Natural killer cell (primary cell): ENCODE measurements at regions not wholly inside any gene's neighbourhood (a gene's known extent, or its start where the extent isn't known, plus 50 kb on each side); places are given as distances from the start of the nearest gene placed in this dataset.

Experiments
- ATAC-seq, 3 donors: fragments of 150-1000 bp in 2 of 3; fragments of 200-7000 bp in 1 of 3; cut with Tn5 transposase; 1 replicate in 1 of 3; 2 replicates in 2 of 3; pipeline ENCODE4 v1.10.0; 2021; ENCODE audit warnings: mild to moderate bottlenecking in 2 of 3, moderate library complexity in 2 of 3
- DNase-seq, 2 donors: peaks; one replicate each; pipeline versions ENCODE4 v3.0.0 to v3.0.0-alpha.2; 2013 to 2021; ENCODE audit warnings: mixed read lengths in 1 of 2
- H3K27ac ChIP-seq: one replicate; pipeline ENCODE4 v1.5.1; 2013; ENCODE audit warnings: mild to moderate bottlenecking, low read length
- H3K27me3 ChIP-seq: one replicate; pipeline ENCODE4 v1.6.1; 2013; ENCODE audit warnings: low read length; ENCODE audit not compliant: control insufficient read depth, insufficient read depth
- H3K36me3 ChIP-seq: one replicate; pipeline ENCODE4 v1.6.1; 2013; ENCODE audit warnings: low read length; ENCODE audit not compliant: control insufficient read depth, insufficient read depth
- H3K4me1 ChIP-seq: one replicate; pipeline ENCODE4 v1.6.1; 2013; ENCODE audit warnings: low read length; ENCODE audit not compliant: control insufficient read depth, insufficient read depth
- H3K4me3 ChIP-seq: one replicate; pipeline ENCODE4 v1.5.1; 2013; ENCODE audit warnings: low read length
- H3K9me3 ChIP-seq: one replicate; pipeline ENCODE4 v1.6.1; 2013; ENCODE audit warnings: low read length; ENCODE audit not compliant: control insufficient read depth, insufficient read depth
- H3K27ac Mint-ChIP-seq, 2 donors: one replicate each; pipeline ENCODE4 v1.8.0; 2022; ENCODE audit warnings: mild to moderate bottlenecking in 2 of 2, mixed read lengths in 2 of 2, moderate library complexity in 1 of 2
- H3K27me3 Mint-ChIP-seq, 2 donors: one replicate each; pipeline ENCODE4 v1.8.0; 2022; ENCODE audit warnings: low read depth in 2 of 2, mixed read lengths in 2 of 2
- H3K36me3 Mint-ChIP-seq: one replicate; pipeline ENCODE4 v1.8.0; 2022; ENCODE audit warnings: mixed read lengths
- H3K4me1 Mint-ChIP-seq, 2 donors: one replicate each; pipeline ENCODE4 v1.8.0; 2022; ENCODE audit warnings: mixed read lengths in 2 of 2
- H3K4me3 Mint-ChIP-seq: one replicate; pipeline ENCODE4 v1.8.0; 2022; ENCODE audit warnings: mild to moderate bottlenecking, moderate library complexity, mixed read lengths
- H3K9me3 Mint-ChIP-seq, 2 donors: one replicate each; pipeline ENCODE4 v1.8.0; 2022; ENCODE audit warnings: mixed read lengths in 2 of 2
- WGBS: methylation state at CpG from one replicate; pipeline ENCODE4 v1.1.7; 2013; ENCODE audit warnings: missing lambda C conversion rate; ENCODE audit not compliant: insufficient coverage; 5-methylcytosine and 5-hydroxymethylcytosine counted together
- intact Hi-C: fragments of 100-400 bp; cut with micrococcal nuclease; formaldehyde crosslinking; loops from one replicate; pipeline ENCODE4 v1.14.2; 2022
- TF ChIP-seq, protein P1 (sequence below): fragments of 200-600 bp; IDR thresholded peaks from one replicate; pipeline ENCODE4 v1.8.0; 2022; ENCODE audit warnings: antibody characterized with exemption

DNA sequence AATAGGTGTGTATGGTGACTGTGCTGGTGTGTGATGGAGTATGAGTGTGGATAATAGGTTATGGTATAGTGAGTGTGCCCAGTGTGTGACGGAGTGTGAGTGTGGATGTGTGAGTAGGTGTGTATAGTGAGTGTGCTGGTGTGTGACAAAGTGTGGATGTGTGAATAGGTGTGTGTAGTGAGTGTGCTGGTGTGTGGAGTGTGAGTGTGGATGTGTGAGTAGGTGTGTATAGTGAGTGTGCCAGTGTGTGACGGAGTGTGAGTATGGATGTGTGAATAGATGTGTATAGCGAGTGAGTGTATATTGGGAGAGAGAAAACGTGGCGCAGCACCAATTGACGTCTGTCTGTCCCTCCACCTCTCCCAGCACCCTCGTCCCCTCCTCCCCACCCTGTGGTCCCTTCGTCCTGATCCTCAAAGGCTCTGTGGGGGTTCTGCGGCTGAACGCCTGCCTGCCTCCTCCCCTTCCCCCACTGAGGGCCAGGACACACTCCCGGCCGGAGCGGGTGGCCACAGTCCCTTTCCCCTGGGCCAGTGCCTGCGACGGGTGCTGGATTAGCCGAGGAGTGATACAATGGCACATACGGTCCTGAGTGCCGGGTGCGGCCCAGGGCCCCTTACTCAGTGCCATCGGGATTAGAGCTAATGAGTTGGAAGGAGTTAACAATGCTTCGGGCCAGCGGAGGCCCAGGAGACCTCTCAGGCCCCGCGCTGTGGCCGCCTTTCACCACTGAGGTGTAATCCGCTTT lies 160.0 kb downstream of the MRM1 start:
- H3K9me3 ChIP-seq: no peaks in the 10 kb centered on the region
- H3K27ac ChIP-seq: no peak overlapping the region
- TF ChIP-seq, protein P1, sequence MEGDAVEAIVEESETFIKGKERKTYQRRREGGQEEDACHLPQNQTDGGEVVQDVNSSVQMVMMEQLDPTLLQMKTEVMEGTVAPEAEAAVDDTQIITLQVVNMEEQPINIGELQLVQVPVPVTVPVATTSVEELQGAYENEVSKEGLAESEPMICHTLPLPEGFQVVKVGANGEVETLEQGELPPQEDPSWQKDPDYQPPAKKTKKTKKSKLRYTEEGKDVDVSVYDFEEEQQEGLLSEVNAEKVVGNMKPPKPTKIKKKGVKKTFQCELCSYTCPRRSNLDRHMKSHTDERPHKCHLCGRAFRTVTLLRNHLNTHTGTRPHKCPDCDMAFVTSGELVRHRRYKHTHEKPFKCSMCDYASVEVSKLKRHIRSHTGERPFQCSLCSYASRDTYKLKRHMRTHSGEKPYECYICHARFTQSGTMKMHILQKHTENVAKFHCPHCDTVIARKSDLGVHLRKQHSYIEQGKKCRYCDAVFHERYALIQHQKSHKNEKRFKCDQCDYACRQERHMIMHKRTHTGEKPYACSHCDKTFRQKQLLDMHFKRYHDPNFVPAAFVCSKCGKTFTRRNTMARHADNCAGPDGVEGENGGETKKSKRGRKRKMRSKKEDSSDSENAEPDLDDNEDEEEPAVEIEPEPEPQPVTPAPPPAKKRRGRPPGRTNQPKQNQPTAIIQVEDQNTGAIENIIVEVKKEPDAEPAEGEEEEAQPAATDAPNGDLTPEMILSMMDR: no peak
- Mint-ChIP-seq H3K27me3 (peaks cover 0 to 3% of the 10 kb centered on the region in 2 donors), H3K4me1 (peaks cover 0 to 5% of the 10 kb centered on the region in 2 donors), H3K36me3 (no peaks in the 10 kb centered on the region), H3K4me3 (no peak overlapping the region), H3K9me3 (no peaks in the 10 kb centered on the region), H3K27ac (no peak overlapping the region)
- intact Hi-C loops: no loop called here
- peak in 1 of 3 donors; percentile 47 for ATAC-seq
- no peak overlapping the region for H3K4me3 ChIP-seq
- DNase-seq: no peak
- H3K27me3 ChIP-seq: no peaks in the 10 kb centered on the region
- WGBS: 92% methylated on average over 24 of the region's 26 CpGs
- no peaks in the 10 kb centered on the region for H3K36me3 ChIP-seq
- H3K4me1 ChIP-seq: peaks cover 5% of the 10 kb centered on the region

DNA sequence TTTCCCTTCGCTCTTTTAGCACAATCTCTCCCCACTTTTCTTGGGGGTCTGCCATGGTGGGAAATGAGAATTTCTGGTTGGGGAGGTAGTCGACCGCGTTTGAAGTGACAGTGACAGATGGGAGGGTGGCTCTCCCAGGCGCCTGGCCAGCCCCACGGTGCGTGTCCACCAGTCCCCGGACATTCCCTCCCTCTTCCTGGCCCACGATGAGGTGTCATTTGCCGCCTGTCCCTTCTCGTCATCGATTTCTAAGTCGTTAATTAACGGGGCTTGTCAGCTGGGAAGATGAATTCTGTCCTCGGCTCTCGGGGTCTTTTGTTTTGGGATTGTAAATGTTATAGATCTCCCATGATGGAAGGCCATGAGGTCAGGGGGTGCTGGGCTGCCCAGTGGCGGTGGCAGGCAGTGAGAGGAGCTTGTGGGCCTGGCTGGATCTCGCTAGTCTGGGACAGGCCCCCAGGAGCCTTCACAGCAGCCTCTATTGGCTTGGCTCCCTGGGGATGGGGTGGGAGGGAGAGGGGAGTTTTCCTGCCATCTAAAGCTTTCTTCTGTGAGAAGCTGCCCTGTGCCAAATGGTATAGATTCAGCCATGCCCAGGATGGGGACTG lies 164.2 kb downstream of the MRM1 start:
- Mint-ChIP-seq H3K4me1 (peaks cover 0 to 5% of the 10 kb centered on the region in 2 donors), H3K9me3 (no peaks in the 10 kb centered on the region), H3K27ac (no peak overlapping the region), H3K4me3 (no peak overlapping the region), H3K27me3 (peaks cover 0 to 7% of the 10 kb centered on the region in 2 donors), H3K36me3 (no peaks in the 10 kb centered on the region)
- Histone ChIP-seq H3K4me1 (peaks cover 5% of the 10 kb centered on the region), H3K9me3 (no peaks in the 10 kb centered on the region), H3K27ac (no peak overlapping the region), H3K27me3 (no peaks in the 10 kb centered on the region), H3K4me3 (no peak overlapping the region), H3K36me3 (no peaks in the 10 kb centered on the region)
- no peak for ATAC-seq
- TF ChIP-seq, protein P1: no peak
- no peak for DNase-seq
- intact Hi-C loops: no loop called here
- 87% methylated on average over 17 of the region's 18 CpGs for WGBS

DNA sequence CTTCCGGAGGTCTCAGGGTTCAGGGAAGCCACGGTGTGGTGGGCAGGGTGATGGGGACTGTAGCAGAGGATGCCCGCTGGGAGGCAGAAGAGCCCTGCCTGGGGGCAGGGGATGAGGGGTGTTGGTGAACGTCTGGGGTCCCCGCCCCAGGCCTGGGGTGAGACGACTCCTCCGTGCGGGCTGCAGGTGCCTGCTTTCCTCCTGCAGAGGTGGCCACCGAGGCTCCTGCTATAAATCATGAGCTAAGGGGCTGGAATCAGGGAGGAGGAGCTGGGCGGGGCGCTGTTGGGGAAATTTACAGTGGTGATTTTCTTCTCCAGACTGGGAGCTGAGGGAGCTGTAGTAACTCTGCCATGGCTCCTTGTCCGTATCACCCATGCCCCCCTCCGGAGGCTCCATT lies 167.0 kb downstream of the MRM1 start:
- H3K4me3 ChIP-seq: no peak overlapping the region
- Mint-ChIP-seq H3K9me3 (no peaks in the 10 kb centered on the region), H3K27me3 (peaks cover 12 to 24% of the 10 kb centered on the region in 2 donors), H3K27ac (no peak overlapping the region), H3K36me3 (no peaks in the 10 kb centered on the region), H3K4me1 (peaks cover 0 to 5% of the 10 kb centered on the region in 2 donors), H3K4me3 (no peak overlapping the region)
- intact Hi-C loops: no loop called here
- no peaks in the 10 kb centered on the region for H3K36me3 ChIP-seq
- TF ChIP-seq, protein P1: no peak
- 55% methylated on average over 13 of the region's 13 CpGs for WGBS
- H3K27me3 ChIP-seq: no peaks in the 10 kb centered on the region
- H3K9me3 ChIP-seq: no peaks in the 10 kb centered on the region
- no peak overlapping the region for H3K27ac ChIP-seq
- H3K4me1 ChIP-seq: peaks cover 2% of the 10 kb centered on the region
- DNase-seq (no peak), ATAC-seq (no peak)
